ENCODE measurements at regions not wholly inside any gene's neighbourhood (a gene's known extent, or its start where the extent isn't known, plus 50 kb on each side); places are given as distances from the start of the nearest gene placed in this dataset.

GRCh38 chr20:11000416-11000815 is 326.6 kb upstream of the JAG1 start:
- in situ Hi-C loops (cut with HindIII; ENCODE audit: low sequenced_read_pairs), result no loop called here
- no peak for DNase-seq (ENCODE audit: low spot score)

DNA sequence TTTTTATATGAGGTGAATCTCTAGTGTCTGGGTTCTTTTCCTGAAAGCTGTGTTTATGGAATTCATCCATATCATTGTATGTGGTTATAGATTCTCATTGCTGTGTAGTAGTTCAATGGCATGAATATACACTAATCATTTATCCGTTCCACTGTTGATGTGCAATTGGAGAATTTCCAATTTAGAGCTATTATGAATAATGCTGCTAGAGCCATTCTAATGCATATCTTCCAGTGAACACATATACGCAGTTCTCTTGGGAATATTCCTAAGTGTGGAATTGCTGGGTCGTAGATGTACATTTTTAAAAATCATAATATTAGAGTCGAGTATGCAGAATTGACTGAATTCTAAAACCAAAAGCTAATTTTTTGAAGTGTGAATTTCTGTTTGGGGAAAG is 327.5 kb upstream of the JAG1 start:
- no peak for DNase-seq (ENCODE audit: low spot score)

DNA sequence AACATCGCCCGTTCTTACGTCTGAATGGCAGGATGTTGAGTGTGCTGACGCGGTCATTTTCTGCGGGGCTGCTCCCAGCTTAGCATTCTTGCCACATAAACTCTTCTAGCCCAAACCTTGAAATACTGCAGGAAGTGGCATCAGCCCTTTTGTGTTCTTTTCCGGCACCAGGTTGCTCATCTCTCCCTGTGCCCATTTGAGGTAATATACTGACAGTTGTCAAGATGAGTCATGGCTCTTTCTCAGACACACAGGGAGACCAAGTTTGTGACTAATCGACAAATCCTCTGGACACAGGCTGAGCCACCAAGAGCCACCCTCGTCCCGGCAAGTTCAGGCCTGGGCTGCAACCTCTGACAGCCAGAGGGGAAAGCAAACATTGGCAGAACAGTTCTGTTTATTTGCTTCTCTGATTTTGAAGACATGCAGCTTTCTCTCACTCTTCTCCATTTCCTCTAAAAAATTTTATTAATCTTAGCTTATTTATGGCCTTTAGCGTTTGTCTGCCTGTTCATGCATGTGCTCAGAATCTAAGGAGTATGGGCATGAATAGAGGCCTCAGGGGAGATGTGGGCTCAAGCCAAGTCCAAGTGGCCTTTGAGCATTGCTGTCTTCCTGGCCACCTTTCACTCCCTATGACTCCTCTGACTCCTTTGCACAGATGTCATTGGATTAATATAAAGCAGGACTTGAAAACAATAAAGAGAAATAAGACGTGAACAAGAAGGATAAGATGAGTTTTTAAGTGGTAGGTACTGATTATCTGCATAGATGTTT is 328.2 kb upstream of the JAG1 start:
- no peak for DNase-seq (ENCODE audit: low spot score)
- in situ Hi-C loops (cut with HindIII; ENCODE audit: low sequenced_read_pairs), result no loop called here

More for the DNA sequence above, 327.5 kb upstream of the JAG1 start:
- in situ Hi-C loops (cut with HindIII; ENCODE audit: low sequenced_read_pairs), result no loop called here

GRCh38 chr20:11003341-11003740 is 329.5 kb upstream of the JAG1 start:
- no peak for DNase-seq (ENCODE audit: low spot score)
- in situ Hi-C loops (cut with HindIII; ENCODE audit: low sequenced_read_pairs), result no loop called here

- no peak for DNase-seq (ENCODE audit: low spot score)
- in situ Hi-C loops (cut with HindIII; ENCODE audit: low sequenced_read_pairs), result no loop called here
Observed at GRCh38 chr20:11008444-11009033, 334.7 kb upstream of the JAG1 start.

DNA sequence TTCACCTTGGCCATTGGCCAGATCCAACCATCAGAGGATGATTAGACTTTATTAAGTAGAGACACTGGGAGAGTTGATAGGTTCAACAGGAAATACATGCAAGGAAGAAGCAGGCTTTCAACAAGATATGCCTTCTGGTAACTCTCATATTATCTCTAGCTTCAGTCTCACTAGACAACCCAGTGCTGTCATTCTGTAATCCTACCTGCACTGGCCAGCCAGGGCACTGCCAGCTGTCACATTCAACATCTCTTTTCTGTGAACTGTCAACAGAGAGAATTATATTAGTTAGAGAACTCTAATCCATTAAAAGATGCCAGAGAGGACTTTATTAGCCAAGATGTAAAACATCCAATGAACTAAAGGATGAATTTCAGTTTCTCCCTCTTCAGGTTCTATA is 337.9 kb upstream of the JAG1 start:
- in situ Hi-C loops (cut with HindIII; ENCODE audit: low sequenced_read_pairs), result no loop called here

GRCh38 chr20:11012975-11013374 is 339.2 kb upstream of the JAG1 start:
- in situ Hi-C loops (cut with HindIII; ENCODE audit: low sequenced_read_pairs), result no loop called here
- DNase-seq (ENCODE audit: low spot score), result no peak

More for the DNA sequence above, 337.9 kb upstream of the JAG1 start:
- no peak for DNase-seq (ENCODE audit: low spot score)

GRCh38 chr20:11013801-11014200 is 340.0 kb upstream of the JAG1 start:
- in situ Hi-C loops (cut with HindIII; ENCODE audit: low sequenced_read_pairs), result no loop called here
- DNase-seq (ENCODE audit: low spot score), result no peak

- no peak for DNase-seq (ENCODE audit: low spot score)
- in situ Hi-C loops (cut with HindIII; ENCODE audit: low sequenced_read_pairs), result no loop called here
Observed at GRCh38 chr20:11015440-11015839, 341.6 kb upstream of the JAG1 start.

GRCh38 chr20:11017446-11017845 is 343.6 kb upstream of the JAG1 start:
- in situ Hi-C loops (cut with HindIII; ENCODE audit: low sequenced_read_pairs), result no loop called here

GRCh38 chr20:11018668-11019170 is 344.9 kb upstream of the JAG1 start:
- in situ Hi-C loops (cut with HindIII; ENCODE audit: low sequenced_read_pairs), result no loop called here
- DNase-seq (ENCODE audit: low spot score), result no peak

More at GRCh38 chr20:11017446-11017845, 343.6 kb upstream of the JAG1 start:
- DNase-seq (ENCODE audit: low spot score), result no peak

DNA sequence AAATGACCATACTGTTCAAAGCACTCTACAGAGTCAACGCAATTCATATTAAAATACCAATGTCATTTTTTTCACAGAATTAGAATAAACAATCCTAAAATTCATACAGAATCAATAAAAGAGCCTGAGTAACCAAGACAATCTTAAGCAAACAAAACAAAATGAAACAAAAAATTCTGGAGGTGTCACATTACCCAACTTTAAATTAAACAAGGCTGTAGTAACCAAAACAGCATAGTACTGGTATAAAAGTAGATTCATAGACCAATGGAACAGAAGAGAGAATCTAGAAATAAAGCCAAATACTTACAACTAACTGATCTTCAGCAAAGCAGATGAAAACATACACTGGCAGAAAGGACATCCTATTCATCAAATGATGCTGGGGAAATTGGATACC is 346.9 kb upstream of the JAG1 start:
- no peak for DNase-seq (ENCODE audit: low spot score)

GRCh38 chr20:11027224-11027623 is 353.4 kb upstream of the JAG1 start:
- DNase-seq (ENCODE audit: low spot score), result no peak
- in situ Hi-C loops (cut with HindIII; ENCODE audit: low sequenced_read_pairs), result no loop called here

More for the DNA sequence above, 346.9 kb upstream of the JAG1 start:
- in situ Hi-C loops (cut with HindIII; ENCODE audit: low sequenced_read_pairs), result no loop called here

- in situ Hi-C loops (cut with HindIII; ENCODE audit: low sequenced_read_pairs), result no loop called here
- DNase-seq (ENCODE audit: low spot score), result no peak
Observed at GRCh38 chr20:11030351-11030750, 356.6 kb upstream of the JAG1 start.

GRCh38 chr20:11031300-11031699 is 357.5 kb upstream of the JAG1 start:
- DNase-seq (ENCODE audit: low spot score), result no peak
- in situ Hi-C loops (cut with HindIII; ENCODE audit: low sequenced_read_pairs), result no loop called here

DNA sequence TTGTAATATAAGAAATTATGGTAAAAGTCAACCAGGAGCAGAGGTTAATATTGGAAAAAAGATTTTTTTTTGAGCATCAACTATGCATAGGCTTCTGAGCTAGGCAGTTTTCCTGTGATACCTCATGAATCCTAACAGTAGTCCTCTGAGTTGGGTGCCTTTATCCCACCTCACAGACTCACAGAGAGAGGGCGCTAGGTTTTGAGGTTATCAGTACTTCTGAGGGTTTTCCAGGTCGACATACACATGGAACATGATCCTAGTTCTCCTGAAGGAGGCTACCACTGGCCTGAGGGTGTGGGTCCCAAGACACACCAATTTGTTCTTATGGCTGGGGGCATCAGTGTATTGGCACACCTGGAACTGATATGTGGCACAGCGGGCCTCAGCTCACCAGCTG is 358.8 kb upstream of the JAG1 start:
- DNase-seq (ENCODE audit: low spot score), result no peak
- in situ Hi-C loops (cut with HindIII; ENCODE audit: low sequenced_read_pairs), result no loop called here

DNA sequence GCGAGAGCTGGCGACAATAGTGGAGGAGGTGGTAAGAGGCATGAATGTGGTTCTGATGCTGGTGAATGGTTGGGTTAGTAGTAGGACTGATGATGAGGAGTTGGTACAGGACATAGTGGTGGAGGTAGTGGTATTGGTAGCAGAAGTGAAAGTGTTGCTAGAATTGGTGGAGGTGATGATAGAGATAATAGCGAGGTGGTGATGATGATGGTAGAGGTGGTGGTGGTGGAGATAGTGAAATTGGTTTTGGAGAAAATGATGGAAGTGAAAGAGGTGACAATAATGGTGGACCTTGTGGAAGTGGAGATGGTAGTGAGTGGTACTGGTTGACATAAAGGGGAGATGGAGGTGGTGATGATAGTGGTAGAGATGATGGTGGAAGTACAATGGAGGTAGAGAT is 360.2 kb upstream of the JAG1 start:
- DNase-seq (ENCODE audit: low spot score), result no peak
- in situ Hi-C loops (cut with HindIII; ENCODE audit: low sequenced_read_pairs), result no loop called here

DNA sequence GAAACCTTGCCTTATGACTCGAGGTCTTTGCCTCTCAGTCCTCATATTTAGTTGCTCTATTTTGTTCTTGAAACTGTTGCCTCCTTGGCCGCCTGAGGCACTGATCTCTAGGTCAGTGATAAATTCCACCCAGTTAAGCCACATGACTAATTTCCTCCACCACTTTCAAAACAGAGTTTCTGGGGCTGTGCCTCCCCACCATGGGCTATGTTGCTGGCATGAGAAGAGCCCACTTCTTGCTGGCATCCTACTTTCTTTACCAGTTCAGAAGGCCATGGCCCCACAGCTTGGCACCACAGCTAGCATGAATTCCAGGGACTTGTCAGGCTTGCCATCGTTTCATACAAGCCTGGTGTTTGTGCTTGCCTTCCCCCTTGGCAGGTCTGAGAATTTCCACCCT is 361.4 kb upstream of the JAG1 start:
- DNase-seq (ENCODE audit: low spot score), result no peak
- in situ Hi-C loops (cut with HindIII; ENCODE audit: low sequenced_read_pairs), result no loop called here

DNA sequence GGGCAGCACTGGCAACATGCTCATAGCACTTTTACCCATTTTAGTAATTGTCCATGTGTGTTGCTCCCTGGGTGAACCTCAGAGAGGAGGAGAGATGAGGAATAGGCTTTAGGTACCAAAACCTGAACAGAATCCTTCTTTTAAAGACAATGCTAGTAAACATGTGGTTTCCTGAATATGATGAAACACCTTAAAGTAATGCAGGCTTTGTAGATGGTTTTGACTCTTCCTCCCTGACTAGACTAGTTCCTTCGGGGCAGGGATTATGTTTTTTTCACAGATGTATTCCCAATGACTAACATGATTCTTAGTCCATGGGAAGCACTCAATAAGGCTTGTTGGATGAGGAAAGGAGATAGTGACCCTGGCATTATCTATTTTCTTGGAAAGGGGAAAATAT is 367.6 kb upstream of the JAG1 start:
- in situ Hi-C loops (cut with HindIII; ENCODE audit: low sequenced_read_pairs), result no loop called here
- no peak for DNase-seq (ENCODE audit: low spot score)

DNA sequence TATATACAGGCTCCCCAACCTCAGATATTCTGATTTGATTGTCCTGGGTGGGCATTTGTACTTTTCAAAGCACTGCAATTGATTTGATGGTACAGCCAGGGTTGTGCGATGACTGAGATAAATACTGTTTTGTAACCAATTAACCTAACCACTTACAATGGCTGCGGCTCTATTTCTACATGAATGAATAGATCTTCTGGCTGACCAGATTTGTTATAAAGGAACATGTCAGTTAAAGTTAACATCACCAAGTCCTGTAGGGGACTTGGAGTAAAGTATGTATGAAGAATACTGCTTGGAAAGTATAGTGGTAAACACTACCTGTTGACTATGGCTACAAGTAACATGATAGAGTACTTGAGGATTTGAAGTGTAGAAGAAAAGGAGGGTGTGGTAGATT is 369.2 kb upstream of the JAG1 start:
- in situ Hi-C loops (cut with HindIII; ENCODE audit: low sequenced_read_pairs), result no loop called here
- no peak for DNase-seq (ENCODE audit: low spot score)

DNA sequence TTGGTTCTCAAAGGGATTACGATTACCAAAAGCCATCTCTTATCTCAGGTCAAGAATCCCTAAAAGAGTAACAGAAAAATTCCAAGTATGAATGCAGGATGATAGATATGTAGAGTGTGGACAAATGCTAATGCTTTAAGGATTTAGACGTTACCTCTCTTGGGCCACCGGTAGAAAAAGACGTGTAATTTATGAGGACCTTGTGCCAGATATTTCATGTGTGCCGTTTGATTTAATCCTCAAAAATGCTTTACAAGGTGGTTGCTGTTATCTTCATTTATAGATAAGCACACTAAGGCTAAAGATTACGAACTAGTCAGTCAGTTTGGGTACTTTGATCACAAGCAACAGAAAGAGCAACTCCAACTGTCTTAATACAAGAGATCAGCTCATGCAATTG is 370.8 kb upstream of the JAG1 start:
- DNase-seq (ENCODE audit: low spot score), result no peak
- in situ Hi-C loops (cut with HindIII; ENCODE audit: low sequenced_read_pairs), result no loop called here
